ENCODE measurements at regions not wholly inside any gene's neighbourhood (a gene's known extent, or its start where the extent isn't known, plus 50 kb on each side); places are given as distances from the start of the nearest gene placed in this dataset.

- H4K20me1 ChIP-seq: no peaks in the 10 kb centered on the region
- peaks cover 0 to 91% (median 17%) of the 10 kb centered on the region in 10 experiments; a peak in 10 of 20 replicates for H3K4me1 ChIP-seq
- H3K9ac ChIP-seq: peak overlapping the region in 1 of 11 experiments; percentile 16; a peak in 1 of 22 replicates
- H3K27ac ChIP-seq: peak overlapping the region in 5 of 11 experiments; percentile 1 to 65 (median 21); a peak in 7 of 22 replicates
- H3K4me3 ChIP-seq: no peak overlapping the region
- no peak for TF ChIP-seq Cebpa-rat (IDR thresholded peaks at IDR 0.05)
- no peaks in the 10 kb centered on the region for H3K36me3 ChIP-seq
- no peaks in the 10 kb centered on the region for H3K27me3 ChIP-seq
- peaks cover 0 to 8% (median 0%) of the 10 kb centered on the region in 11 experiments; a peak in 2 of 22 replicates for H3K9me3 ChIP-seq (replicated peaks in 1 of 11)
- H3K4me2 ChIP-seq: peak overlapping the region in 7 of 11 experiments; percentile 24 to 74 (median 53); a peak in 12 of 22 replicates
Observed at GRCh38 chr9:107755246-107755645, 265.7 kb upstream of the KLF4 start.

GRCh38 chr9:107751567-107752210 is 262.1 kb upstream of the KLF4 start:
- Histone ChIP-seq H3K27ac (peak overlapping the region in 4 of 11 experiments; percentile 59 to 82 (median 76); a peak in 8 of 22 replicates), H3K36me3 (no peaks in the 10 kb centered on the region), H3K4me1 (peaks cover 0 to 90% (median 20%) of the 10 kb centered on the region in 10 experiments; a peak in 10 of 20 replicates), H3K4me3 (no peak overlapping the region), H3K9ac (peak overlapping the region in 4 of 11 experiments; percentile 42 to 62 (median 56); a peak in 7 of 22 replicates), H3K9me3 (replicated peaks in 1 of 11) (peaks cover 0 to 6% (median 0%) of the 10 kb centered on the region in 11 experiments; a peak in 2 of 22 replicates), H3K27me3 (no peaks in the 10 kb centered on the region), H3K4me2 (peak overlapping the region in 4 of 11 experiments; percentile 66 to 88 (median 79); a peak in 8 of 22 replicates), H4K20me1 (no peaks in the 10 kb centered on the region)
- no peak for TF ChIP-seq Cebpa-rat (IDR thresholded peaks at IDR 0.05)

- no peaks in the 10 kb centered on the region for H4K20me1 ChIP-seq
- peak overlapping the region in 4 of 11 experiments; percentile 42 to 62 (median 56); a peak in 7 of 22 replicates for H3K9ac ChIP-seq
- H3K36me3 ChIP-seq: no peaks in the 10 kb centered on the region
- H3K4me3 ChIP-seq: no peak overlapping the region
- H3K4me1 ChIP-seq: peaks cover 0 to 85% (median 20%) of the 10 kb centered on the region in 10 experiments; a peak in 10 of 20 replicates
- H3K27me3 ChIP-seq: no peaks in the 10 kb centered on the region
- peak in 4 of 11 experiments; percentile 38 to 74 (median 59); a peak in 4 of 22 replicates for TF ChIP-seq Cebpa-rat (IDR thresholded peaks at IDR 0.05)
- peak overlapping the region in 5 of 11 experiments; percentile 21 to 88 (median 78); a peak in 9 of 22 replicates for H3K4me2 ChIP-seq
- peaks cover 0 to 6% (median 0%) of the 10 kb centered on the region in 11 experiments; a peak in 2 of 22 replicates for H3K9me3 ChIP-seq (replicated peaks in 1 of 11)
- peak overlapping the region in 4 of 11 experiments; percentile 59 to 82 (median 76); a peak in 8 of 22 replicates for H3K27ac ChIP-seq
Observed at GRCh38 chr9:107750741-107751566, 261.4 kb upstream of the KLF4 start.

GRCh38 chr9:107749787-107750444 is 260.3 kb upstream of the KLF4 start:
- Histone ChIP-seq H3K4me2 (peak overlapping the region in 5 of 11 experiments; percentile 53 to 88 (median 78); a peak in 10 of 22 replicates), H3K36me3 (no peaks in the 10 kb centered on the region), H3K4me3 (0 out of 20 replicates have a peak overlapping the region, but pooled peaks of 1 of the 10 experiments have one; percentile 3), H4K20me1 (no peaks in the 10 kb centered on the region), H3K4me1 (peaks cover 0 to 75% (median 13%) of the 10 kb centered on the region in 10 experiments; a peak in 10 of 20 replicates), H3K9me3 (replicated peaks in 1 of 11) (peaks cover 0 to 6% (median 0%) of the 10 kb centered on the region in 11 experiments; a peak in 2 of 22 replicates), H3K27ac (peak overlapping the region in 4 of 11 experiments; percentile 59 to 82 (median 76); a peak in 8 of 22 replicates), H3K27me3 (no peaks in the 10 kb centered on the region), H3K9ac (peak overlapping the region in 4 of 11 experiments; percentile 42 to 62 (median 56); a peak in 6 of 22 replicates)
- TF ChIP-seq Cebpa-rat (IDR thresholded peaks at IDR 0.05): peak in 2 of 11 experiments; percentile 29 to 47; a peak in 1 of 22 replicates

- TF ChIP-seq Cebpa-rat (IDR thresholded peaks at IDR 0.05): no peak
- no peaks in the 10 kb centered on the region for H3K36me3 ChIP-seq
- peaks cover 0 to 41% (median 5%) of the 10 kb centered on the region in 10 experiments; a peak in 10 of 20 replicates for H3K4me1 ChIP-seq
- H3K27me3 ChIP-seq: no peaks in the 10 kb centered on the region
- H3K9me3 ChIP-seq (replicated peaks in 1 of 11): no peaks in the 10 kb centered on the region
- no peak overlapping the region for H3K4me3 ChIP-seq
- H3K4me2 ChIP-seq: peak overlapping the region in 1 of 11 experiments; percentile 11; a peak in 1 of 22 replicates
- no peaks in the 10 kb centered on the region for H4K20me1 ChIP-seq
- H3K9ac ChIP-seq: no peak overlapping the region
- H3K27ac ChIP-seq: no peak overlapping the region
Observed at GRCh38 chr9:107744873-107745272, 255.3 kb upstream of the KLF4 start.

- Histone ChIP-seq H3K36me3 (no peaks in the 10 kb centered on the region), H3K9me3 (replicated peaks in 1 of 11) (no peaks in the 10 kb centered on the region), H3K9ac (no peak overlapping the region), H3K4me2 (no peak overlapping the region), H3K4me3 (no peak overlapping the region), H4K20me1 (no peaks in the 10 kb centered on the region), H3K27me3 (no peaks in the 10 kb centered on the region), H3K27ac (no peak overlapping the region), H3K4me1 (peaks cover 0 to 25% (median 2%) of the 10 kb centered on the region in 10 experiments; a peak in 8 of 20 replicates)
- TF ChIP-seq Cebpa-rat (IDR thresholded peaks at IDR 0.05): no peak
Observed at GRCh38 chr9:107742531-107743309, 253.2 kb upstream of the KLF4 start.

GRCh38 chr9:107740088-107740980 is 250.8 kb upstream of the KLF4 start:
- Histone ChIP-seq H3K9me3 (replicated peaks in 1 of 11) (no peaks in the 10 kb centered on the region), H3K27me3 (no peaks in the 10 kb centered on the region), H3K4me3 (no peak overlapping the region), H3K4me2 (no peak overlapping the region), H3K9ac (no peak overlapping the region), H3K27ac (no peak overlapping the region), H3K4me1 (peaks cover 0 to 18% (median 0%) of the 10 kb centered on the region in 10 experiments; a peak in 5 of 20 replicates), H3K36me3 (no peaks in the 10 kb centered on the region), H4K20me1 (no peaks in the 10 kb centered on the region)
- TF ChIP-seq Cebpa-rat (IDR thresholded peaks at IDR 0.05): no peak

Measured in BLaER1 treated with 17β-estradiol and CSF1 and Interleukin-3, amounts not matched to agents 10 nM and 100 nM (cell line).